ENCODE measurements at regions not wholly inside any gene's neighbourhood (a gene's known extent, or its start where the extent isn't known, plus 50 kb on each side); places are given as distances from the start of the nearest gene placed in this dataset.
"Not testable (repeated sequence)": the region's sequence is repeated elsewhere in the genome, so short reads cannot be mapped to it uniquely, and the experiment has no call there.

DNA sequence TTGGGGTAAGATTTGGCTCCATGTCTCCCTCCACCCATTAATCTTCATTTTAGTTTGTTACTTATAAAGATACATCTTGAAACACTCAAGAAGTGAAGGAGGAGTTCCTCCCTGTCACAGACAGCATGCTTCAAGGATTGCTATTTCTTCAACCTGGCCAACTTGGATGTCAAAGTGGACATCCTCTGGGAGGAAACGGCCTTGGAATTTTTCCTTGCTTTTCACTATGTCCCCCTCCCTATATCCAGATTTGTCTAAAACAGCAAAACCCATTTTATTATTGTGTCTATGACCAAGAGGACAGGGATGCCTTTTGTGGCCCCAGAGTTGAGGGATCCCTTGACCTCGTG, 242.9 kb downstream of the LPIN1 start:
- no peak for DNase-seq (ENCODE audit: low read depth in 2 of 2, low spot score in 1 of 2)

DNA sequence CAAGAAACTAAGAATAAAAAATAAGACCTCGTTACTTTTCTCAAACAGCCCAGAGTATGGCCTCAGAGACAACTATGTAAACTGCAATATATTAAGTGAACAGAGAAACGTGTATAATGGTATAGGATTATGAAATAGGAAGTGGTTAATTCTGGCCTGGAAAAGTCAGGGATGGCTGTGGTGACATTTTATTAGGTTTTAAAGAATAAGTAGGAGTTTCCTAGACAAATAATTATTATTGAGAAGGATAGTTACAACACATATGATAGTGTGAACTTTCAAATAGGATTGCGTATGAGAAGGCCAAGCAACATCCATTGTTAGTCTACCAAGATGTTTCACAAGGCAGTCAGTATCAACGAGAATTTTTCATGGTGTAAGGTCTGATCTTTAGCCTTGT, 244.1 kb downstream of the LPIN1 start:
- DNase-seq (ENCODE audit: low read depth in 2 of 2, low spot score in 1 of 2): no peak

DNA sequence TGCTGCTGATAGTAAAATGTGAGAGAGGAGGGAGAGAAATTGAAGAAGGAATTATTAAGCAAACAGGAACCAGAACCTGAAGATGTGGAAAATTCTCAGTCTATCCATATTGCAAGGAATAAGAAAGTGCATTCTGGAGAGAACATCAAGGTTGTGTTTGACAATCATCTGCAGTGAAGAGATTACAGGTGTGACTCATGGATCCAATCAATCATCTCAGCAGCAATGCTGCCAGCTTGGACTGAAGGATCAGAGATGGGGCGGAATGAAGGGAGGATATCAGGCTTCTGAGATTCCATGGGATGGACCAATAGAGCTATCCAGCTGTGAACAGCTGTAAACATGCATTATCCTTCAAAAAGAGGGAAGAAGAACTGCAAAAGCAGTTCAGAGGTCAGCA, 247.3 kb downstream of the LPIN1 start:
- no peak for DNase-seq (ENCODE audit: low read depth in 2 of 2, low spot score in 1 of 2)

DNA sequence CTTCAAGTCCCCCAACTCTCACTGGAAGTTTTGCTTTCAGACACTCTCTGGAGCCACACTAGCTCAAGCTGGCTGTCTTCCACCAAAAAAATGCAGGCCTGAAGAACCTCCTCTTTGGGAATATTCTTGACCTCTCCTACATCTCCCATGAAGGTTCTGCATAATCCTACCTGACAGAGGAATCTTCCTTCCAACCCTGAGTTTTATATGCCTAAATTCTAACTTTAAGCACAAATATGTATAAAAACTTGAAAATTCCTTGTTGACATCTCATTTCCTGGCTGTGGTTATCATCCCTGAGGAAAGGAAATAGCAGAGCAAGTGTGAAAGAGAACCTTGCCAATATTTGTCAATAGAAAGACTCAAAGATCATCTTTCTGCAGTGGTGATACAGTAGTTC, 249.0 kb downstream of the LPIN1 start:
- DNase-seq (ENCODE audit: low read depth in 2 of 2, low spot score in 1 of 2): no peak

DNA sequence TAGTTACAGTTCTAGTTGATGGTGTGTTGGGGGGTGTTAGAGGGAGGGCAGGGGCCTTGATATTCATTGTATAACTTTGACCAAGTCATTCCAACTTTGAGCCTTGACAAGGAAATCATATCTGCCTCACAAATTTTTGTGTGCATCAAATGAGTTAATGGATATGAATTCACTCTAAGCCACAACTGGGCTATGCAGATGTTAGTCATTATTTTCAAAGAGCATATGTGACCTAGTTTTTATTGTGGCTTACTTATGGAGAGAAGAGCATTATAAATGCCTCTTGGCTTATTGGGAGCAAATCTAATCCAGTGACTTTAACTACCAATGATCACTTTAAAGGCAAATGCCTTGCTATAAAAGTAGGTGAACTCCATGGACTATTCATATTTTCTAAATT, 250.2 kb downstream of the LPIN1 start:
- DNase-seq (ENCODE audit: low read depth in 2 of 2, low spot score in 1 of 2): no peak

DNA sequence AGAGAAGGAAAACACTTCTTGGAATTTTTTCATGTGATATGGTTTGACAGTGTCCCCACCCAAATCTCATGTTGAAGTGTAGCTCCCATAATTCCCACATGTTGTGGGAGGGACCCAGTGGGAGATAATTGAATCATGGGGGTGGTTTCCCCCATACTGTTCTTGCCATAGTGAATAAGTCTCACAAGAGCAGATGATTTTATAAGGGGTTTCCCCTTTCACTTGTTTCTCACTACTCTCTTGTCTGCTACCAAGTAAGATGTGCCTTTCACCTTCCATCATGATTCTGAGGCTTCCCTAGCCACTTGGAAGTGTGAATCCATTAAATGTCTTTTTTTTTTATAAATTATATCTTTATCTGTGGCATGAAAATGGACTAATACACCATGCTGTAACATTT, 250.7 kb downstream of the LPIN1 start:
- DNase-seq (ENCODE audit: low read depth in 2 of 2, low spot score in 1 of 2): no peak

DNA sequence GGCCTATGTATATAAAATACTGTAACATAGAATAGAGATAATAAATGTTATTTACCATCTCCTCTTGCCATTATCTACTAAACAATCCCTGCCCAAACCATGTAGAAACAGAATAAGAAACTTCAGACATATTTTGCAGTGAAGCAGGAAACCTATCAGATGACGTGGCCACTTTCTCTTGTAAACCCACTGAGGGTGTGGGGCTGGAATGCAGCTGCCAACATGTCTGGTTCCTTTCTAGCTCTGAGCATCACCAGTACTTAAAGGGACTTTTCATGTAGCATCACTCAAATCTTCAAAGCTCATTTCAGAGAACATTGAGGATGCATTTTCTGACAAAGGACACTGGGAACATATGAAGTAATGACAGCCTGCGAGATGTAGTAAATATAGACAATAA, 251.8 kb downstream of the LPIN1 start:
- DNase-seq (ENCODE audit: low read depth in 2 of 2, low spot score in 1 of 2): no peak

DNA sequence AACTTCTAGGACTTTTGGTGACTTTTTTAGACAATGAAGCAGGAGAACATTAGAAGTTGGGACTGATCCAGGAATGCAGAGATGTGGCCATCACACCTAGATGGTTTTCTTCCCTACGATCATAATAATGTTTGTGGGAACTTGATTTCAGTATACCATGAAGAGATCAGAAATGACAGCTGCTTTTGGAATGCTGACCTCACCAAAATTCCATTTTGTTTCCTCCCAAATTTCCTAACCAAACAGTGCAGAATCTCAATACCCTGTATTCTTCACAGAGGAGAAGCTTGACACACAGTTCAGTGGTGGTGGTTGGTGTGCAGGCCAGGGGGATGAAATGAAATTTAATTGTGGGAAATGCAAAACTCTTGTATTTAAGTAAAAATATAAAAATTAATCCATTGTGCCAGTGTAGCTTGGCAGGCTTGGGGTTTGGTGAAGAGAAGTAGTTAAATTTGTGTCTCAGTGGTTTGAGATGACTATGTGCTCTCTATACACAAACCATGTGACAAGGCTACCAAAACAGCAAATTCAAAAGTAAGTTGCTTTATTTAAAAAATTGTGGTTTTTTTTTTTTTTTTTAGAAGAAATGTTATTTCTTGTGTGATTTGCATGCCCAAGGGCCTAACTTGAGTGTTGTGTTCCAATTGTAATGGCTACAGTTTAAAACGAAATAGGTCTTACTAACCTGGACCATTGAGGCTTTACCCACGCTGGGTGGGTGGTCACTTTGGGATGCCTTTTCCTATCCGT, 252.4 kb downstream of the LPIN1 start:
- no peak for DNase-seq (ENCODE audit: low read depth in 2 of 2, low spot score in 1 of 2)

DNA sequence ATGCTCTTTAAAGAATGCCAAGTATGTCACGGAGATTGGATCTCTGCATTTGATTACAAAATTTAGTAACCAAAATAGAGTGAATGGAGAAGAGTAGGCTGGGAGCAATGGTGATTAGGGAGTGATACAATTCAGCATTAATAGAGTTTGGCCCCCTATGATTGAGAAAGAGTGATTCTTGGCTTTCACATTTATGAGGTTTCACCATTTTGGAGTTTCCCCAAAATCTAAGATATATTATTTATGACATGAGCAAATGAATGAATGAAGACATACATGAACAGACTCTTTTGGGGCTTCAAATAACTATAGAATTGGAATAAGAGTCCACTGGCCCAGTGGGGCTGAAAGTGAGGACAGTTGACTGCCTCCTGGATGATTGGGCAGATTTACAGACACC, 255.2 kb downstream of the LPIN1 start:
- DNase-seq (ENCODE audit: low read depth in 2 of 2, low spot score in 1 of 2): no peak

DNA sequence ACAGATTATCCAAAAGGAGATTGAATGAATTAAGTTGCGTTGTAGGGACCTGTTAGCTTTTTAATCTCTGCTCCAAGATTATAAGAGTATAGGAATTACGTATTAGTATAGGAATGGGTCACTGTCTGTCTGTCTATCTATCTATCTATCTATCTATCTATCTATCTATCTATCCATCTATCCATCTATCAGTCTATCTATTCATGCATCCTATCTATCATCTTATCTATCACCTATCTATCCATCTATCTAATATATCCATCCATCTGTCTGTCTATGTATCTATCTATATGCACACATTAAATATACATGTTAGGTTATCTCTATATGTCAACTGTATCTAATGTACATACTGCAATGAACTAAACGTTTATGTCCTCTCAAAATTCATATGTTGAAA, 255.8 kb downstream of the LPIN1 start:
- DNase-seq (ENCODE audit: low read depth in 2 of 2, low spot score in 1 of 2): no peak

DNA sequence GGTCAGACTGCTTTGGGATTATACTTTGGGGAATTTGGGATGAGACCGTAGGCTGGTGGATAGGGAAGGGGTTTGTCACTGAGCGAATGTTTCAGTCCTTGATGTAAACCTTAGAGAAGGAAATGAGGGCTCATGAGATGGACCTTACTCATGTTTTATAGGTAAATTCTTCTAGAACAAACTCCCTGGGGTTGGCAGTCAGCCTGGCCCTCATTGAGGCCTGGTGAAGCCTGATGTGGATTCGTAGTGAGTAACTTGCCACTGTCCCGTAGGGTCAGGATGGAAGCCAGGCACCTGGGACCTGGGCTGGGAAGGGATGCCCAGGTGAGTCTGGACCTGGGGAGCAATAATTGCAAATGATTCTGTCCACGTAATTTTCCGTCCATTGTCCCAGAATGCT, 258.3 kb downstream of the LPIN1 start:
- DNase-seq (ENCODE audit: low read depth in 2 of 2, low spot score in 1 of 2): no peak

DNA sequence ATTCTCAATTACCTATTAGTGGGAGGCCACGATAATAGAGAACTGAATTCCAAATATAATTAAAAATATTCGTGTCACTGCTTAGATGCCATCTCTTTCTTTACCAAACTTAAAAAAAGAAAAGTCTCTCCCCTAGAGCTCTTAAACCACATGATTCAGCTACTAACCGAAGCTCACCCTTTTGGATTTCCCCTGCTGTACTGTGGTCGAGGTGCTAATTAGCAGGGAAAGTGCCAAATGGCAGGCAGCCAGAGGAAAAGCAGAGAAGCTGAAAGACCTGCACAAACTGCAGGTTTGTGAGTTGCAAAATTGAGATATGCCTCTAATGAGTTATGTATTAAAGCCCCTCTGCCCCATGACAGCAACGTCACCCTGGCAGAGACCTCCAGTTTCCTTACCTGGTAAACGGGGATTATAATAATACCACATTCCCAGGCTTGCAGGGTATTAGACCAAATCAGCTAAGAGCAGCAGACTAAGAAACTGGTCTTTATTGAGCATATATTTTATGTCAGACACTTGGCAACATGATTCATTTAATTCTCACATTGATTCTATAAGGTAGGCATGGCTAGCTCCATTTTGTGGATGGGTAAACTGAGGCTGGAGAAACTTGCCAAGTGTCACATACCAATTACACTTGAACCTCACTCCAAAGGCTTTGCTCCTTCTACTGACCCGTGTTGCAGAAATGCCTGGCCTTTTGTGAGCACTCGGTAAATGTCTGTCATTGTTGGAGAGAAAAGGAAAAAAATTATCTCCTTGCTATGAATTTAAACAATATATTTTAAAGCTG, 259.7 kb downstream of the LPIN1 start:
- peak; percentile 27 to 48 for DNase-seq (ENCODE audit: low read depth in 2 of 2, low spot score in 1 of 2)

DNA sequence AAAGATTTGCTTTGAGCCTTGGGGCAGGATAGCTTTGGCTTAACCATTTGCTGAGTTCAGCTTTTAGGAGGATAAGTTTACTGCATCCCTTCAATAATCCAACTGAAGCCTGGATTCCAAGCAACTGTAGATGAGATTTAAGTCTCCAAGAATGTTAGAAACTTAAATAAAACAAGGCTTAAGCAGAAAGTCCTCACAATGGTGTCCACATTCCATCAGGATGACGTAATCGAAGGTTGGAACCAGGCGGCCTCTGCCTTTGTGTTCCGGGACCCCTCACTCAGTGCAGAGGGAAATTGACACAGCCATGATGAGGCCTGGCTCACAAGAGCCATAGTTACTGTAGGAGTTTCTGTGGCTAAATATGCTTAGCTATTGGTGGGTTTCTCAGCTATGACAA, 260.4 kb downstream of the LPIN1 start:
- DNase-seq (ENCODE audit: low read depth in 2 of 2, low spot score in 1 of 2): no peak

DNA sequence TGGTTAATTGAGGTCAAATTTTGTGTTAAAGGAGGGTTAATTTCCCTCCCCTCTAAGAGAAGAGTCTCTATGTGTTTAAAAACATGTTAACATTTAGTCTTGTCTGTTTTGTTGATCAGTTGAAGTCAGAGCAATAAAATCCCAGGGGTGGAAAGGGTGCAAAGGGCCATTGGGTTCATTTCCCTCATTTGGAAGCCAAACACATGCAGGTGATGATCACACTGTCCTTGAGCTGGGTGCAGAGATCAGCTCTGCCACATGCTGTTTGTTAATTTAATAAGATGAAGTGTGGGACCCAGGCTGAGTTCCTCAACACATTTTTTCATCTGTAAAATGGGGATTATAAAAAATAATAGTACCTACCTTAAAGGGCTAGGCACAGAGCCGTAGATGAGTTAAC, 260.9 kb downstream of the LPIN1 start:
- no peak for DNase-seq (ENCODE audit: low read depth in 2 of 2, low spot score in 1 of 2)

DNA sequence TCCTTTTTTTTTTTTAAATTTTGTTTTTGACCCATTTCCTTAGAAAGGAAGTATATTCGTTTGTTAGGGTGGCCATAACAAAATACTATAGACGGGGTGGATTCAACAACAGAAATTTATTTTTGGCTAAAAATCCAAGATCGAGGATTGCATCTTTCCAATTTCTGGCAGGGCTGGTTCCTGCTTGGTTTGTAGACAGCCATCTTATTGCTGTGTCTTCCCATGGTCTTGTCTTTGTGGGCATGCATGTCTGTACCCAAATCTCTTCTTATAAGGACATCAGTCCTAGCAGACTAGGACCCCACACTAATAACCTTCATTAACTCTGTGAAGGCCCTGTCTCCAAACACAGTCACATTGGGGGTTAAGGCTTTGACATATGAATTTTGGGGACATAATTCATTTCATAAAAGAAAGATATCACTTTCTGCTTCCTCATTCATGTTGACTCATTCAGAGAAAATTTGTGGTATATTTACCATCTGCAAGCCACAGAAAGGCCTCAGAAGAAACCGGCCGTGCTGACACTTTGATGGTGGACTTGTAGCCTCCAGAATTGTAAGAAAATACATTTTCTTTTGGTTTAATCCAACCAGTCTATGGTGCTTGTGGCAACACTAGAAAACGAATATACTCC, 262.1 kb downstream of the LPIN1 start:
- DNase-seq (ENCODE audit: low read depth in 2 of 2, low spot score in 1 of 2): no peak

DNA sequence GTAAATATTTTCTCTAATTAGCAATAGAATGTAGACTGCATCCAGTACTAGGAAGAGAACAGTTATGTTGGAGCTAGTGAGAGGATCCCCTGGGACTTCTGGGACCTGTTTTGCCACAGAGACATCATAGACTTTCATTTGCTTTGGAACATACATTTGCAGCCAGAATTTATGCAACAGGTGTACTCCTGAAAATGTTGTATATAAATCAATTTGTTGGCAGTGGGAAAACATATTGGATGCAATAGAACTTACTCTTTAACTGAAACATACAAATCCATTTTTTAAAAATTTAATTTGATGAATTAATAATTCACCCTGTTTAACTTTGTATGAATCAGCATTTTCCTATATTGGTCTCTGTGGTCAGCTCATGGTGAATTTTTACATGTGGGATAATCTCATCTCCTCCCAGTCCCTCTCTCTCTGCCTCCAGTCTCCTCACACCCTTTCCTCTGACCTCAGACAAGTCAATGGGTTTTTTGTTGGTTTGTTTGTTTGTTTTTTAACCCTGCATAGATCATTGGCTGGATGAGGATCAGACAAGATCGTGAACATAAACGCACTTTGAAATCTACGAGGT, 263.0 kb downstream of the LPIN1 start:
- no peak for DNase-seq (ENCODE audit: low read depth in 2 of 2, low spot score in 1 of 2)

DNA sequence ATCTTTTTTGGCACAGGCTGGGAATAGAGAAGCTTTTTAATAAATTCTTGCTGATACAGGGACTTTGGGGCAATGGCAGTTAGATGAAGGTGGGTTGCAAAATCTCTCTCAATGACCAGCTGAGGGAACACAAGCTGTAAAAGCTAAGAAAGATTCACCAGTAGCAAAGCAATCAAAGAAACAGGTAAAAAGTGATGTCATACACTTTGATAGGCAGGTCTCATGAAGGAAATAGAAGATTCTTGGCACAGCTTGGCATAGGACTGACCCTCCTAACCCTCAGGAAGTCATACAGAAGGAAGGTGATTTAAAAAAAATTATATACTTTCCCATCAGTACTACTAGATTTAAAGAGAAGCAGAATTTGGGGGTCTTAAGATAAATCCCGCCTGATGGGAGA, 263.6 kb downstream of the LPIN1 start:
- DNase-seq (ENCODE audit: low read depth in 2 of 2, low spot score in 1 of 2): no peak

DNA sequence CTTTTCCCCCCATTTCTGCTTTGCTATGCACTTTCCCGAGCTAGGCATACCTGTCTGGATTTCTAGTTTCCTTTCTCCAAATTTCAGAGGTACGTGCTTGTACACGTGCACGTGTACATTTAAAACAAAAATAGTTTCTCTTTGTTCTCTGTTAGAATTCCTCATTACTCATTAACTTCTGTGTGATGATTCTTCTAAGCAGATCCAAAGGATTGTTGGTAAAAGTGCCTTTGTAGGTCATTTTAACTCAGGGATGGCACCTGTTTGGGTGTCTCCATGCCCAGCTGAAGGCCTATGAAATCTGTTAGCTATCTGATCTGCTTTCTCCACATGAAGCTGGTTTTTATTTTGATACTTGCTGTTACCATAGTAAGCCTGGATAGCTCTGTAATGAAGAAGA, 264.3 kb downstream of the LPIN1 start:
- no peak for DNase-seq (ENCODE audit: low read depth in 2 of 2, low spot score in 1 of 2)

DNA sequence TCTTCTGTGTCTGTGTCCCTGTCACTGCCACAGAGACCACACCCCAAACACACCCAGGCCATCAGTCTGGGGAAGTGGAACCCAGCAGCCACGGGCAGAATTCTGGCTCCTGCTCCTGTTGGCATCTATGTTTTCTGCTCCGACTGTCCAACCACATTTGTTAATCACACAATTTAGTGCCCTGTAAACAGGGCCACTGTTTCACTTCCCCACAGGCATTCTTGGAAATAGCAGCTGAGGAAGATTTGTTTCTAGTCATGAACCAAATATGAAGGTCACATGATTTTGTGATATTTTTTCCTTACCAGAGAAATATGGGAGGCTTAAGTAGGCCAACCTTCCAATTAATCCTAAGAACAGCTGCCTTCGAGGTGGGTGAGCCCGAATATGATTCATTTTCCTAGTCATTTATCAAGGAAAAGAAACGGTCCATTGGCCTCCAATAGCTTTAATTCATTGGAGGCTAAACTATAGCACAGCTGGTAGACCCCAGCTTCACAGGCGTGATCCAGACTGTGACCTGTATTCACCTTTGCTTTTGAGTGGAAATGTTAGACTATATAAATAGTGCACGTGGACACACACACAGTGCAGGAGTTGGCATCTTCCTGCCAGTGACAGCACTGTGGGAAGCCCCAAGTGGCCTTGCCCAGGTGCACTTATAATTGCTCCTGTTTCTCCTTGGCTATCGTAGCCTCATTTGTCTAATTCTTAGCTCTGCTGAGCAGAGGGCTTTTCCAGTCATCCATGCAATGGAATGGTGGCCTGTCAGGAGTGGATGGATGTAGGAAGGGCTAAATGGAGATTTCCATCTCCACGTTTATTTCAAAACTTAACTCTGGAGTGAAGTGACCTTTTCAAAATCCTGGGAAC, 267.9 kb downstream of the LPIN1 start:
- DNase-seq (ENCODE audit: low read depth in 2 of 2, low spot score in 1 of 2): no peak

DNA sequence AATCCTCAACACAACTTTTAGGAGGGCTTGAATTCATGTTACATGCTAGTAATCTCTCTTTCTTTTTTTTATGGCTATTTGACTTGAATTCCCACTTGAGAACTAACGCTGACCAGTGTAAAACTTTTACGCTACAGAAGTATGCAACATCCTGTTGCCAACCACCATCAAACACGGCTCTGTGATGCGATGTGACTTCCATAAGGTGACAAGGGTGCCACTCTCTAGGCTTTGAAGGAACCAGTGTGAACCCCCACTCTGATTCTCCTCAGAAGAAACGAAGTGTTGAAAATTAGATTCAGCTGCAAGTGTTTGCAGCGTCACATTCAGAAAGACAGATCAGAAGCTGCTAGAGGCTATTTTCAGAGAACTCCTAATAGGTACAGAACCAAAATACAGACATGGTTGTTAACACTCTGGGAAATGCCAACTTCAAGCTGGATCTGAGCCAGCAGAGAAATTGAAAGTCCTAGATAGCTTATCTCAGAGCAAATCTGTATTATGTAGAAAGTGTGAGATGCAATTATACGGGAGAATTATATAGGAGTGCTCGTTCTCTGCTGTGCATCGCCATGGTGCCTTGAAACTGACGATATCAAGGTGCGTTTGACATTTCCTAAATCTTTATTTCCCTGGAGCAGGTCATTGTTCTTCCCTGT, 271.2 kb downstream of the LPIN1 start:
- DNase-seq (ENCODE audit: low read depth in 2 of 2, low spot score in 1 of 2): no peak

DNA sequence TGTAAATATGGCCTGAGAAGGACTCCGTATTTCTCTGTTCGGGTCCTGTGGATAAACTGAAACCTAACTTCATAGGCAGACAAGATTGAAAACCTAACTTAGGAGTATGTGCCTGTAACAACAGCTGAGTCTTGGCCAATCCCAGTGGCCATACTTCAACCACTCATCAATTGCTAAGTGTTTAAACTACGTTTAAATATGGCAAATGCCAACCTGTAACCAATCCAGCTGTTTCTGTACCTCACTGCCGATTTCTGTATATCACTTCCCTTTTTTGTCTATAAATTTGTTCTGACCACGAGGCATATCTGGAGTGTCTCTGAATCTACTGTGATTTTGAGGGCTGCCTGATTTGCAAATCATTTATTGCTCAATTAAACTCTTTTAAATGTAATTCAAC, 272.3 kb downstream of the LPIN1 start:
- DNase-seq (ENCODE audit: low read depth in 2 of 2, low spot score in 1 of 2): not testable (repeated sequence)
